ENCODE measurements at regions not wholly inside any gene's neighbourhood (a gene's known extent, or its start where the extent isn't known, plus 50 kb on each side); places are given as distances from the start of the nearest gene placed in this dataset.

GRCh38 chr1:14531519-14531918 lies 67.0 kb upstream of the KAZN start:
- H3K27ac ChIP-seq (ENCODE audit: low read depth in 1 of 3, low read length in 2 of 3) = no peak overlapping the region

GRCh38 chr1:14535619-14536355 lies 62.7 kb upstream of the KAZN start:
- peak; percentile 49 to 56 for DNase-seq
- Histone ChIP-seq H3K36me3 (ENCODE audit: control insufficient read depth in 3 of 3, insufficient read depth in 2 of 3, low read depth in 1 of 3, low read length in 3 of 3) (no peaks in the 10 kb centered on the region), H3K9me3 (ENCODE audit: control insufficient read depth in 2 of 2, insufficient read depth in 1 of 2, low read depth in 1 of 2, low read length in 1 of 2) (no peaks in the 10 kb centered on the region), H3K4me3 (ENCODE audit: low read depth in 1 of 3, low read length in 3 of 3) (no peak overlapping the region), H3K4me1 (ENCODE audit: control insufficient read depth in 3 of 3, insufficient read depth in 2 of 3, low read depth in 1 of 3, low read length in 2 of 3) (no peaks in the 10 kb centered on the region), H3K27ac (ENCODE audit: low read depth in 1 of 3, low read length in 2 of 3) (no peak overlapping the region), H3K27me3 (ENCODE audit: control insufficient read depth in 3 of 3, insufficient read depth in 3 of 3, low read length in 3 of 3) (no peaks in the 10 kb centered on the region)
- FAIRE-seq = no peak
- WGBS, 3 donors = 52 to 75% (median 58%) methylated on average over 6 of the region's 6 CpGs

More at GRCh38 chr1:14531519-14531918, 67.0 kb upstream of the KAZN start:
- no peak overlapping the region for H3K4me3 ChIP-seq (ENCODE audit: low read depth in 1 of 3, low read length in 3 of 3)
- 84 to 88% (median 85%) methylated on average over 4 of the region's 4 CpGs for WGBS, 3 donors
- H3K4me1 ChIP-seq (ENCODE audit: control insufficient read depth in 3 of 3, insufficient read depth in 2 of 3, low read depth in 1 of 3, low read length in 2 of 3) = no peaks in the 10 kb centered on the region
- no peaks in the 10 kb centered on the region for H3K36me3 ChIP-seq (ENCODE audit: control insufficient read depth in 3 of 3, insufficient read depth in 2 of 3, low read depth in 1 of 3, low read length in 3 of 3)
- no peaks in the 10 kb centered on the region for H3K27me3 ChIP-seq (ENCODE audit: control insufficient read depth in 3 of 3, insufficient read depth in 3 of 3, low read length in 3 of 3)
- FAIRE-seq (no peak), DNase-seq (no peak)
- H3K9me3 ChIP-seq (ENCODE audit: control insufficient read depth in 2 of 2, insufficient read depth in 1 of 2, low read depth in 1 of 2, low read length in 1 of 2) = no peaks in the 10 kb centered on the region

DNA sequence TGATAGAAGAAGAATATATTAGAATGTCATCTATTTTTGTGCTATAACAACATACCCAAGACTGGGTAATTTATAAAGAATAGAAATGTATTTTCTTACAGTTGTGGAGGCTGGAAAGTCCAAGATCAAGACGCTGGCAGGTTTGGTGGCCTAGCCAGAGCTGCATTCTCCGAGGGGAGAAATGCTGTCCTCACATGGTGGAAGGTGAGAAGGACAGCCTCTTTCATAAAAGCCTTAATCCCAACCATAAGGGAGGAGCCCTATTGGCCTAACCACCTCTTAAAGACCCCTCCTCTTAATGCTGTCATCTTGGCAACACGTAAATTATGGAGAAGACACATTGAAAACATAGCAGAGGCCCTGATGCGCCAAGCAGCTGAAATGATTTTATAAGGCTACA lies 60.1 kb upstream of the KAZN start:
- H3K27me3 ChIP-seq (ENCODE audit: control insufficient read depth in 3 of 3, insufficient read depth in 3 of 3, low read length in 3 of 3) = no peaks in the 10 kb centered on the region
- no peaks in the 10 kb centered on the region for H3K36me3 ChIP-seq (ENCODE audit: control insufficient read depth in 3 of 3, insufficient read depth in 2 of 3, low read depth in 1 of 3, low read length in 3 of 3)
- 86 to 93% (median 89%) methylated on average over 4 of the region's 4 CpGs for WGBS, 3 donors
- DNase-seq = no peak
- no peak overlapping the region for H3K4me3 ChIP-seq (ENCODE audit: low read depth in 1 of 3, low read length in 3 of 3)
- H3K27ac ChIP-seq (ENCODE audit: low read depth in 1 of 3, low read length in 2 of 3) = no peak overlapping the region
- H3K9me3 ChIP-seq (ENCODE audit: control insufficient read depth in 2 of 2, insufficient read depth in 1 of 2, low read depth in 1 of 2, low read length in 1 of 2) = no peaks in the 10 kb centered on the region
- H3K4me1 ChIP-seq (ENCODE audit: control insufficient read depth in 3 of 3, insufficient read depth in 2 of 3, low read depth in 1 of 3, low read length in 2 of 3) = no peaks in the 10 kb centered on the region
- no peak for FAIRE-seq

- no peaks in the 10 kb centered on the region for H3K4me1 ChIP-seq (ENCODE audit: control insufficient read depth in 3 of 3, insufficient read depth in 2 of 3, low read depth in 1 of 3, low read length in 2 of 3)
- DNase-seq (no peak), FAIRE-seq (no peak)
- H3K27me3 ChIP-seq (ENCODE audit: control insufficient read depth in 3 of 3, insufficient read depth in 3 of 3, low read length in 3 of 3) = no peaks in the 10 kb centered on the region
- H3K36me3 ChIP-seq (ENCODE audit: control insufficient read depth in 3 of 3, insufficient read depth in 2 of 3, low read depth in 1 of 3, low read length in 3 of 3) = no peaks in the 10 kb centered on the region
- H3K27ac ChIP-seq (ENCODE audit: low read depth in 1 of 3, low read length in 2 of 3) = no peak overlapping the region
- no peak overlapping the region for H3K4me3 ChIP-seq (ENCODE audit: low read depth in 1 of 3, low read length in 3 of 3)
- 81 to 89% (median 85%) methylated on average over 3 of the region's 3 CpGs for WGBS, 3 donors
- H3K9me3 ChIP-seq (ENCODE audit: control insufficient read depth in 2 of 2, insufficient read depth in 1 of 2, low read depth in 1 of 2, low read length in 1 of 2) = no peaks in the 10 kb centered on the region
These were observed 59.2 kb upstream of the KAZN start for GRCh38 chr1:14539309-14539708.

DNA sequence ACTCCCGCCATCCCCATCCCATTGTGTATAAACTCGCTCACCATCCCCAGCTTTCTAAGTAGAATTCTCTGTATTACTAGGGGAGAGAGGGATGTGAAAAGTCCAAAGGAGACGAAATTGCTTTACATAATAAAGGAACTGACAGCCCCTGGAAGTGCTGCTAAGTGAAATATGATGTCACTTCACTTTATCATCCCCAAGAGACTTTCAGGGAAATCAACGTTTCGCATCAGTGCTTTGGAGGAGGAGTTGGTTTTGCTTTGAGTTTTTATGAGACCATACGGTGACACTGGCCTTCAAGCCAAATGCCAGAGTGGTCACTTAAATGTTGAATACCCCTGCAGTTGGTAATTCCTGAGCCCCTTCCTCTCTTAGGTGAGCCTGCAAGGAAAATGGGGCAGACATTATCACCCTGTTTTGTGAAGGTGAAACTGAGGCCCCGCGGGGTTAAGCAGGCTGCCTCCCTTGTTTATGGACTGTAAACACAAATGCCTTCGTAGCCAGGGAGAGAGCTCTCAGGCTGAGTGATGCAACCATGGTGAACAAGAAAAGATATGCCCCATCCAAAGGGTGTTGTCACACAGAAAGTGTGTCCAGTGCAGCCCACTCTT lies 58.4 kb upstream of the KAZN start:
- Histone ChIP-seq H3K27ac (ENCODE audit: low read depth in 1 of 3, low read length in 2 of 3) (no peak overlapping the region), H3K36me3 (ENCODE audit: control insufficient read depth in 3 of 3, insufficient read depth in 2 of 3, low read depth in 1 of 3, low read length in 3 of 3) (no peaks in the 10 kb centered on the region), H3K27me3 (ENCODE audit: control insufficient read depth in 3 of 3, insufficient read depth in 3 of 3, low read length in 3 of 3) (no peaks in the 10 kb centered on the region), H3K4me1 (ENCODE audit: control insufficient read depth in 3 of 3, insufficient read depth in 2 of 3, low read depth in 1 of 3, low read length in 2 of 3) (no peaks in the 10 kb centered on the region), H3K9me3 (ENCODE audit: control insufficient read depth in 2 of 2, insufficient read depth in 1 of 2, low read depth in 1 of 2, low read length in 1 of 2) (peaks cover 0 to 2% of the 10 kb centered on the region in 2 donors), H3K4me3 (ENCODE audit: low read depth in 1 of 3, low read length in 3 of 3) (no peak overlapping the region)
- FAIRE-seq = no peak
- WGBS, 3 donors = 68 to 81% (median 81%) methylated on average over 9 of the region's 9 CpGs
- no peak for DNase-seq

GRCh38 chr1:14541348-14541747 lies 57.1 kb upstream of the KAZN start:
- Histone ChIP-seq H3K9me3 (ENCODE audit: control insufficient read depth in 2 of 2, insufficient read depth in 1 of 2, low read depth in 1 of 2, low read length in 1 of 2) (peaks cover 0 to 8% of the 10 kb centered on the region in 2 donors), H3K4me3 (ENCODE audit: low read depth in 1 of 3, low read length in 3 of 3) (no peak overlapping the region), H3K4me1 (ENCODE audit: control insufficient read depth in 3 of 3, insufficient read depth in 2 of 3, low read depth in 1 of 3, low read length in 2 of 3) (no peaks in the 10 kb centered on the region), H3K36me3 (ENCODE audit: control insufficient read depth in 3 of 3, insufficient read depth in 2 of 3, low read depth in 1 of 3, low read length in 3 of 3) (no peaks in the 10 kb centered on the region), H3K27ac (ENCODE audit: low read depth in 1 of 3, low read length in 2 of 3) (no peak overlapping the region), H3K27me3 (ENCODE audit: control insufficient read depth in 3 of 3, insufficient read depth in 3 of 3, low read length in 3 of 3) (no peaks in the 10 kb centered on the region)
- no peak for FAIRE-seq
- 72 to 83% (median 75%) methylated on average over 5 of the region's 5 CpGs for WGBS, 3 donors
- peak in 1 of 2 donors; percentile 14 for DNase-seq

DNA sequence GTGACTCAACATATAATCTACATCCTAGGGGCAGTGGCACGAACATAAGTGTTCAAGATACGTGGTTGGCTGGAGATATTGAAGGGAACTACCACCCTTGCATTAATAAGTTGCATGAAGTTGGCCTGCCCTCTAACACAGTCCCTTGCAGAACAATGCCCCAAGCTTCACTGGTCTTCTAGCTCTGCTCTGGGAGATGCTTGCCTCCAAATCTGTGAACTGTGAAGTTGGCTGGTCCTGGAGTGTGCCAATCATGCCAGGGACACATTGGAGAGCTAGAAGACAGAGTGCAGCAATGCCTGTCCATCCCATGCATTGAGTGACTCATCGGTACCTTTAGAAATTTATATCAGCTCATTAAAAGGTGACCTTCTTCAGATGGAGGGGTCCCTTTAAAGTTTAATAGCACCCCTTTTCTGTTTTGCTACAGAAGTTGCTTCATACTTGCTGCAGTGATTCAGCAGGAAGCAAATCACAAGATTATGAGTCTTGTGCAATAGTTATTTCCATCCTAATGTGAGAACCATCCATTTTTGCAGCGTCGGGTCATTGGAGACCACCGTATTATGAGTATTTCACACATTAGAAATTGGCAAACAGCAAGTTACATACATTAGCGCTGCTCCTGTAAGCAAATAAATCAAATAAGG lies 55.2 kb upstream of the KAZN start:
- DNase-seq = no peak
- 74 to 85% (median 76%) methylated on average over 7 of the region's 7 CpGs for WGBS, 3 donors
- Histone ChIP-seq H3K9me3 (ENCODE audit: control insufficient read depth in 2 of 2, insufficient read depth in 1 of 2, low read depth in 1 of 2, low read length in 1 of 2) (peaks cover 0 to 8% of the 10 kb centered on the region in 2 donors), H3K4me3 (ENCODE audit: low read depth in 1 of 3, low read length in 3 of 3) (no peak overlapping the region), H3K27ac (ENCODE audit: low read depth in 1 of 3, low read length in 2 of 3) (no peak overlapping the region), H3K4me1 (ENCODE audit: control insufficient read depth in 3 of 3, insufficient read depth in 2 of 3, low read depth in 1 of 3, low read length in 2 of 3) (no peaks in the 10 kb centered on the region), H3K36me3 (ENCODE audit: control insufficient read depth in 3 of 3, insufficient read depth in 2 of 3, low read depth in 1 of 3, low read length in 3 of 3) (no peaks in the 10 kb centered on the region), H3K27me3 (ENCODE audit: control insufficient read depth in 3 of 3, insufficient read depth in 3 of 3, low read length in 3 of 3) (no peaks in the 10 kb centered on the region)
- FAIRE-seq = no peak

GRCh38 chr1:14544319-14544718 lies 54.2 kb upstream of the KAZN start:
- peaks cover 0 to 8% of the 10 kb centered on the region in 2 donors for H3K9me3 ChIP-seq (ENCODE audit: control insufficient read depth in 2 of 2, insufficient read depth in 1 of 2, low read depth in 1 of 2, low read length in 1 of 2)
- WGBS, 3 donors = 78 to 86% (median 85%) methylated on average over 2 of the region's 2 CpGs
- H3K27me3 ChIP-seq (ENCODE audit: control insufficient read depth in 3 of 3, insufficient read depth in 3 of 3, low read length in 3 of 3) = no peaks in the 10 kb centered on the region
- FAIRE-seq (no peak), DNase-seq (no peak)
- no peaks in the 10 kb centered on the region for H3K36me3 ChIP-seq (ENCODE audit: control insufficient read depth in 3 of 3, insufficient read depth in 2 of 3, low read depth in 1 of 3, low read length in 3 of 3)
- no peak overlapping the region for H3K27ac ChIP-seq (ENCODE audit: low read depth in 1 of 3, low read length in 2 of 3)
- no peaks in the 10 kb centered on the region for H3K4me1 ChIP-seq (ENCODE audit: control insufficient read depth in 3 of 3, insufficient read depth in 2 of 3, low read depth in 1 of 3, low read length in 2 of 3)
- no peak overlapping the region for H3K4me3 ChIP-seq (ENCODE audit: low read depth in 1 of 3, low read length in 3 of 3)

Measured in small intestine (tissue), 7 donors.